ENCODE measurements at regions not wholly inside any gene's neighbourhood (a gene's known extent, or its start where the extent isn't known, plus 50 kb on each side); places are given as distances from the start of the nearest gene placed in this dataset.

DNA sequence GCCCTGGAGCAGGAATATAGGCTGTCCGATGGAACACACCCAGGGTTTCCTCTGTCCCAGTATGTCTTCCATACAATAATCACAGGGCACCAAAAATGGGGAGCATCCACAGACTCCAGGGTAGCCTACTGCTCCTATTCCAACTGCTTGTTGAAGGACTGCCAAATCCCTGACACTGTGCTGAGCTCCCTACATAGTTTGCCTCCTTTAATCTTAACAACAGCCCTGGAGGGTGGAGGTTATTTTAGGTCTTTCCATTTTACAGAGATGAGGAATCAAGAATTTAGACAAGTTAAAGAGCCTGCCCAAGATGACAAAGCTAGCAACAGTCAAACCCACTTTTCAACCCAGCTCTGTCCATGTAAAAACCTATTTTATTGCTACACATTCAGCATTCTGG lies 790.4 kb downstream of the DIAPH3 start:
- no peak for TF ChIP-seq EZH2 (IDR thresholded peaks at IDR 0.05; ENCODE audit: low read depth)
- TF ChIP-seq, protein P1, sequence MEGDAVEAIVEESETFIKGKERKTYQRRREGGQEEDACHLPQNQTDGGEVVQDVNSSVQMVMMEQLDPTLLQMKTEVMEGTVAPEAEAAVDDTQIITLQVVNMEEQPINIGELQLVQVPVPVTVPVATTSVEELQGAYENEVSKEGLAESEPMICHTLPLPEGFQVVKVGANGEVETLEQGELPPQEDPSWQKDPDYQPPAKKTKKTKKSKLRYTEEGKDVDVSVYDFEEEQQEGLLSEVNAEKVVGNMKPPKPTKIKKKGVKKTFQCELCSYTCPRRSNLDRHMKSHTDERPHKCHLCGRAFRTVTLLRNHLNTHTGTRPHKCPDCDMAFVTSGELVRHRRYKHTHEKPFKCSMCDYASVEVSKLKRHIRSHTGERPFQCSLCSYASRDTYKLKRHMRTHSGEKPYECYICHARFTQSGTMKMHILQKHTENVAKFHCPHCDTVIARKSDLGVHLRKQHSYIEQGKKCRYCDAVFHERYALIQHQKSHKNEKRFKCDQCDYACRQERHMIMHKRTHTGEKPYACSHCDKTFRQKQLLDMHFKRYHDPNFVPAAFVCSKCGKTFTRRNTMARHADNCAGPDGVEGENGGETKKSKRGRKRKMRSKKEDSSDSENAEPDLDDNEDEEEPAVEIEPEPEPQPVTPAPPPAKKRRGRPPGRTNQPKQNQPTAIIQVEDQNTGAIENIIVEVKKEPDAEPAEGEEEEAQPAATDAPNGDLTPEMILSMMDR (conservative IDR thresholded peaks at IDR 0.05): no peak
- POLR2A ChIA-PET (ENCODE audit: unreplicated experiment): no interaction called here
- no TSS peak for BruUV-seq (replicated peaks)
- Histone ChIP-seq H4K20me1 (ENCODE audit: insufficient read depth) (no peaks in the 10 kb centered on the region), H3F3A (ENCODE audit: insufficient read depth, low read depth) (no peaks in the 10 kb centered on the region), H3K9me3 (ENCODE audit: insufficient read depth, low read depth) (no peaks in the 10 kb centered on the region), H3K4me3 (no peak overlapping the region), H3K79me2 (ENCODE audit: low read depth) (no peaks in the 10 kb centered on the region), H3K27ac (no peak overlapping the region), H3K4me2 (no peak overlapping the region), H3K9me2 (ENCODE audit: insufficient read depth) (no peaks in the 10 kb centered on the region), H3K36me3 (ENCODE audit: low read depth) (no peaks in the 10 kb centered on the region), H3K27me3 (ENCODE audit: insufficient read depth, low read depth) (no peaks in the 10 kb centered on the region), H2AFZ (no peak overlapping the region), H3K4me1 (replicated peaks; ENCODE audit: insufficient read depth) (no peaks in the 10 kb centered on the region)
- intact Hi-C loops (cut with micrococcal nuclease; ENCODE audit: unreplicated experiment): no loop called here
- no peak for DNase-seq
- CTCF ChIA-PET: no interaction called here

DNA sequence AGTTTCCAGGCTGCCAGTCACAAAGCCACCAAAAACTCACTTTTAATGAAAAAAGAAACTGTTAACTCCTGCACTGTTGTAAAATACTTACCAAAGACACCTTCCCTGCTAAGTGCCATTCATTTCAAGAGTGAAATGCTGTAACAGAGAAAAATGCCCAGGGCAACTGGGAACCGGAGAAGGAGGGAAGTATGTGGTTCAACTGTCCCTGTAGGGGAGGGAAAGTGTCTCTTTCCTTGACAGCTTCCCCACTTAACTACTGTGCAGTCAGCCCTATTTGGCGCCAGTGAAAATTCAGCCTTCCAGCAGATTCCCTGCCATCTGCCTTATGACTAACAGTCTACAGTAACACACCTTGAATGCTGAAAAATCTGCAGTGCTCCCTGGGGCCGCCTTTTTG lies 789.0 kb downstream of the DIAPH3 start:
- BruUV-seq (replicated peaks): no TSS peak
- CTCF ChIA-PET: no interaction called here
- Histone ChIP-seq H4K20me1 (ENCODE audit: insufficient read depth) (no peaks in the 10 kb centered on the region), H3K27me3 (ENCODE audit: insufficient read depth, low read depth) (no peaks in the 10 kb centered on the region), H3K27ac (no peak overlapping the region), H3K4me2 (no peak overlapping the region), H3K9me3 (ENCODE audit: insufficient read depth, low read depth) (no peaks in the 10 kb centered on the region), H3K36me3 (ENCODE audit: low read depth) (no peaks in the 10 kb centered on the region), H2AFZ (no peak overlapping the region), H3K9me2 (ENCODE audit: insufficient read depth) (no peaks in the 10 kb centered on the region), H3K4me1 (replicated peaks; ENCODE audit: insufficient read depth) (no peaks in the 10 kb centered on the region), H3F3A (ENCODE audit: insufficient read depth, low read depth) (no peaks in the 10 kb centered on the region), H3K4me3 (no peak overlapping the region), H3K79me2 (ENCODE audit: low read depth) (no peaks in the 10 kb centered on the region)
- DNase-seq: no peak
- TF ChIP-seq, protein P1 (conservative IDR thresholded peaks at IDR 0.05): no peak
- TF ChIP-seq EZH2 (IDR thresholded peaks at IDR 0.05; ENCODE audit: low read depth): no peak
- POLR2A ChIA-PET (ENCODE audit: unreplicated experiment): no interaction called here
- intact Hi-C loops (cut with micrococcal nuclease; ENCODE audit: unreplicated experiment): no loop called here

DNA sequence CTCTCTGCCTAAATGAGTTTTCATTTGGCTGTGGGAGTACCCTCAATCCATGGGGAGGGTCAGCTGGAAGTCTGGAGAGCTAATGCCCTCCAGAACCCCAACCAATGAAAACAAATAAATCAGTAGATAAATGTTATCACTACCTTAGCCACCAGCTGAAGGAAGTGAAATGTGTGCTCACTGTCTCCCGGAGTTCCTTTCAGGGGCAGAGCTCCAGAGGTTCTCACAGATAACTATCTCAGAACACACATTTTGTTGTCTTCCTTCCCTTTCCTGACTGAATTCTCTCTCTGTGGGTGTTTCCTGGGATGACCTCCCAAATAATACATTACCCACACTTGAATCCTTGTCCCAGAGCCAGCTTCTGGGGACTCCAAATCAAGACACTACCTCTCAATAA lies 779.6 kb downstream of the DIAPH3 start:
- Histone ChIP-seq H3F3A (ENCODE audit: insufficient read depth, low read depth) (no peaks in the 10 kb centered on the region), H3K36me3 (ENCODE audit: low read depth) (no peaks in the 10 kb centered on the region), H4K20me1 (ENCODE audit: insufficient read depth) (no peaks in the 10 kb centered on the region), H3K27me3 (ENCODE audit: insufficient read depth, low read depth) (no peaks in the 10 kb centered on the region), H2AFZ (no peak overlapping the region), H3K4me2 (no peak overlapping the region), H3K4me3 (no peak overlapping the region), H3K9me2 (ENCODE audit: insufficient read depth) (no peaks in the 10 kb centered on the region), H3K9me3 (ENCODE audit: insufficient read depth, low read depth) (no peaks in the 10 kb centered on the region), H3K4me1 (replicated peaks; ENCODE audit: insufficient read depth) (no peaks in the 10 kb centered on the region), H3K79me2 (ENCODE audit: low read depth) (no peaks in the 10 kb centered on the region), H3K27ac (no peak overlapping the region)
- intact Hi-C loops (cut with micrococcal nuclease; ENCODE audit: unreplicated experiment): no loop called here
- TF ChIP-seq, protein P1 (conservative IDR thresholded peaks at IDR 0.05): no peak
- no peak for TF ChIP-seq EZH2 (IDR thresholded peaks at IDR 0.05; ENCODE audit: low read depth)
- no TSS peak for BruUV-seq (replicated peaks)
- CTCF ChIA-PET: no interaction called here
- no peak for DNase-seq
- POLR2A ChIA-PET (ENCODE audit: unreplicated experiment): no interaction called here
